Embryonic facial prominence (tissue), 1 donor: ENCODE measurements at regions not wholly inside any gene's neighbourhood (a gene's known extent, or its start where the extent isn't known, plus 50 kb on each side); places are given as distances from the start of the nearest gene placed in this dataset.
A peak's percentile ranks its signal among the peaks of the same experiment; 100 is the strongest.

Experiments used
- DNase-seq: peaks from one replicate; pipeline ENCODE4 v3.0.0-alpha.2; 2016; ENCODE audit errors: extremely low spot score

DNA sequence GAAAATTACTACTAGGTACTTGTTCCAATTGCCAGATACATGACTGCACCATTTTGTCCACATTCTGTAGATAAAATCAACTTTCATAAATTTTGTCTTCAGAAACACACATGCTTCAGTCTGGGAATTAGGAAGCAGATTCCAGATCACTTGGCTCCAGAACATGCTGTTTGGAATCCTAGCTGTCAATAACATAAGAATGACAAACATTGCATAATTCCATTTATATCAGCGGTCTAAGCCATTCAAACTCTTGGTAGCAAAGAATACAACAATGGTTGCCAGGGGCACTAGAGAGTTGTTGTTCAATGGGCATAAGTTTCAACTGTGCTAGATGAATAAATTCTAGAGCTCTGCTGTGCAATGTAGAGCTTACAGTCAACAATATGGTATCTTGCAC lies 1112.1 kb upstream of the AGA start:
- DNase-seq = no peak

DNA sequence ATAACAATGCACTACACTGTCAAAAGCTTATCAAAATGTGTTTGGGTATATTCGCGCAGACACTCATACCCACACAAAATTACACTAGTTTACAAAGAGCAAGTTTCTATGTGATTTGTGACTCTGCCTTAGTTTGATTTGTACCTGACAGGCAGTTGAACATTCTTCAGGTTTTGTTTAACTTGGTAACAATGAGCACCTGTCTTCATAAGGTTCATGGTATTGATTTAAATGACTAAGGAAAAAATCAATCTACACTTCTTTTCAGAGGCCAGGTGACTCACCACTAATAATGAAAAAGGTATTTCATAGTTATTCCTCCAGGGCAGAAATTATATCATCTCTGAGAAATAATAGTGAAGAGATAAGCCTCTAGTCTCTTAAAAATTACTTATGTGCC lies 1114.6 kb upstream of the AGA start:
- DNase-seq = no peak

DNA sequence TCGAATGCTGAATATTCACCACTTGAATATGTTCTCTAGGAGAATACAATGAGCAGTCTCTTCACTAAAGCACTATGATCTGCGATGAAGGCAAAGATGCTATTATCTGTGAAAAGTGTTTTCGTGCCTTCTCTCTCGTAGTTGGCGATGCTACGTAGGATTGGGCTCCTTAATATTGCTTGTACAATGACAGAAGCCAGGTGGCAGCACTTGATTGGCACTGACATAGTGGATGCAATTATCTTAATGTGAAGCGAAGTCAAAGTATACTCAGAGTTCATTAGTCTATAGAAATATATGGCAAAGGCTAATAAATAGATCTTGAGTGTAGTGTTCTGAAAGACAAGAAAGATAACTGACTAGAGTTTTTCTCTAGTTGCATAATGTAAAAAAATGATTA lies 1135.7 kb upstream of the AGA start:
- no peak for DNase-seq

DNA sequence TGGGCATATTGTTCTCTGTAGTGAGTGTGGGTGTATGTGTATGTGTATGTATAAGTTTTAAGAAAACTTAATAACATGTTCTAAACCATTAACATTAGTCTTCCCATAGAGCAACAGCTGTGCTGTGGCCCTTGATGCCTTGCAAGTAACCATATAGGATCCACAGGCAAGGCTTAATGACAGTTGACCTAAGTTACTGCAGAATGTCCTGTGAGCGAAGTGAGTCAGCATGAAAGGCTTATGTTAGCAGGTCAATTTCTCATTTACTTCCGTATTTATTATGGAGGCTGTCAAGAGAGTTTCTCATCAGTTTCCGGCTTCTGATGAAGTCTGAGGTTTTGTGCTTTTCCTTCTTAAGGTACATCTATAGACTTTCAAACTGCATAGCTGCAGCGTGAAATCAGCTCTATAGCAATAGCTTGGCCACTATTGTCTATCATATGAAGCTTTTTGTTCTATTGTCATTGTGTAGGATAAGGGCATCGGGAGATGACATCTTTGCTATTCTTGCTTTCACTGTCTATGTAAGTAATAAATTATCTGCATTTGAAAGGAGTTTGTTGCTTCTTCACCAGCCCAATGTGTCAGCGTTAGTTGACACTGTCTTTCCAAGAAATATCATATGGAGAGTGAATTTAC lies 1153.4 kb upstream of the AGA start:
- no peak for DNase-seq

DNA sequence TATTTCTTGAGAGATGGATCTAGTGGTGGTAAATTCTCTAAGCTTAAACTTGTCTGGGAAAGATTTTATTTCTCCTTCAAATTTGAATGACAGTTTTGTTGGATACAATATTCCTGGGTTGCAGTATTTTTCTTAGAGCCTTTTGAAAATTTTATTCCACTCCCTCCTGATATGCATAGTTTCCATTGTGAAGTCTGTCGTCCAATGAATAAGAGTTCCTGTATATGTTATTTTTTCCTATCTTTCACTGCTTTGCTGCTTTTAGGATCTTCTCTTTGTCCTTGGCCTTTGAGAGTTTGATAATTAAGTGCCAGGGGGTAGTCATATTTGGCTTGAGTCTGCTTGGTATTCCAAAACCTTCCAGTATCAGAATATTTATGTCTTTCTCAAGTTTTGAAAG lies 1156.4 kb upstream of the AGA start:
- DNase-seq = no peak

DNA sequence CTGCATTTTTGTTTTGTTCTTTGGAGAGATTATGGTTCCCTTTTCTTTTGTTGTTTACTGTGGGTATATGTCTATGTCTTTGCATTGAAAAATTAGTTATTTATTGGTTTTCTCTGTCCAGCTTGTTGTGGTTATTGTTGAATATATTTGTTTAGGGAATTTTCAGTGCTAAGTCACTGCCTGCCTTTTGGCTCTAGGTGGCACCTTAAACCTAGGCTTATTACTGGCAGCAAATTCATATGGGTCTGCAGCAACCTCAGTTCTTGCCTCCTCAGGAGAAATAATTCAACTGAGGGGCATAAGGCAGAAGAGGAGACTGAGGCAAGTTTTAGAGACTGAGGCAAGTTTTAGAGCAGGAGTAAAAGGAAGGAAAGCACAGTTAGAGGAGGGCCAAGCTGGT lies 1157.3 kb upstream of the AGA start:
- DNase-seq = no peak

DNA sequence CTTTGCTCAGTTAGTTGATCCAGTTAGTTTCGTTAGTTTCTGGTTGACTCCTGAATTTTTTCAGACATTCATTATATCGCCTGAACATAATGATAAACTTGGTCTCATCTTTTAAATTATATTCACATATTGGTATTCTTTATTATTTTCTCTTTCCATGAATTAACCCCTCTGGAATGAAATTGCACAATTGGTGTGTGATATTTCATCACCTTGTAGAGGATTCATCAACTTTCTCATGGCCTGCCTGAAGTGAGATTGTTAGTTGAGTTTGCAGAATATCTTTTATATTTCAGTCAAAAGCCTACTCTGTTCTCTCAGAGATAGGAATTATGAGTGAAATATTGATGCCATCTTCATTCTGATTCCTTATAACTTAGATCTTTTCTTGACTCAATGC lies 1160.6 kb upstream of the AGA start:
- DNase-seq = no peak

DNA sequence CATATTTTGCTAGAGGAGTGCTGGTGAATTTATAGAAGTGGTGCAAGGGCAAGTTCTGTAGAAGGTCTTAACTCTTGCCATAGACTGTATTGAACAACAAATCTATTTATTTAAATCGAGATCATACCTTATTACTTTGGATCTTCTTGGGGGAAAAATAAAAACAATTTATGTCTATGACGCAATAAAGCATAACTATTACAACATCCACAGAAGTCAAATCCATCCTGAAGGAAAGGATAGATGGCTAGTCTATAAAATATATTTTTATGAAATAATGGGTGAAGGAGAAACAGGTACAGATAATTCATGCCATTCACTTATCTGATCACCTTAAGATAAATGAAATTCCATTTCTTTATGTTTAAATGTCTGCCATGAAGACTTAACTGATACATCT lies 1168.8 kb upstream of the AGA start:
- no peak for DNase-seq

DNA sequence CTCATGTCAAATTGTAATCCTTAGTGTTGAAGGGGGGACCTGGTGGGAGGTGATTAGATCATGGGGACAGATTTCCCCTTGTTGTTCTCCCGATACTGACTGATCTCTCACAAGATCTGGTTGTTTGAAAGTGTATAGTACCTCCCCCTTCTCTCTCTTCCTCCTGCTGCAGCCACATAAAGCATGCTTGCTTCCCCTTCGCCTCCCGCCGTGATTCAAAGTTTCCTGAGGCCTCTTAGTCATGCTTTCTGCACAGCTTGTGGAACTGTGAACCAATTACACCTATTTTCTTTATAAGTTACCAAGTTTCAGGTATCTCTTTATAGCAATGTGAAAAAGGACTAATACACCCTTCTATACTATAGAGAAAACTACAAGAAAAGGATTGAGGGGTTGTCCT lies 1170.5 kb upstream of the AGA start:
- no peak for DNase-seq

DNA sequence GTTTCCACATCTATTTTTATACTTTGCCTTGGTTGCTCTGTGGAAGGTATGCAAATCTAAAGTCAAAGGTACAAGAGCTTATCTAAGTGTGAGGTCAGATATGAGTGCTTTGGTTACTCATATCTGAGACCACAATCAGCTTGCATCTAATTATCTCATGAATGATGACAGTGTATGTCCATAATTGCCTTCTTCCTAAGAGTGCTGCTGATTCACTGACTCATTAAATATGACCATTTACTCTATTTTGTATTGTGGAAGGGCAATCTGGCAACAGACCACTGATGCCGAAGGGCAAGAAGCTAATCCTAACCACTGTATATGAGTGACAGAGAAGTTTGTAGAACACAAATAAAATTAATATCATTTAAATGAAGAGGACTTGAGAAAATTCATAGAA lies 1190.2 kb upstream of the AGA start:
- DNase-seq = no peak

DNA sequence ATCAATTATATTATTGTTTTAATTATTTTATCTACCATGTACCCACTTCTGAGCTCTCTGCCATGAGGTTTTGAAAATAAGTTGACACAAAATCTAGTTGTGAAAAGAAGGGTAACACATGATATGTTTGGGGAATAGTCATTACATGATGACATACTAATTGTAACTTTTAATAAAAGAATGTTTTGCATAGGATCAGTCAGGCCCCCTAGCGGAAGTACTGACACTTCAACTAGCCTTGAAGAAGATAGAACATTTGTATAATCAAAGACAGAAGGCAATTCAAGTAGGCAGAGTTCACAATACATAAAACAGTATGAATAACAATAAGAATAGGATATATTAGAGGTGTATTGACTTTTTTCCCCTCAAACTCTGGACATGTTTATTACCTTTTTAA lies 1191.0 kb upstream of the AGA start:
- no peak for DNase-seq

DNA sequence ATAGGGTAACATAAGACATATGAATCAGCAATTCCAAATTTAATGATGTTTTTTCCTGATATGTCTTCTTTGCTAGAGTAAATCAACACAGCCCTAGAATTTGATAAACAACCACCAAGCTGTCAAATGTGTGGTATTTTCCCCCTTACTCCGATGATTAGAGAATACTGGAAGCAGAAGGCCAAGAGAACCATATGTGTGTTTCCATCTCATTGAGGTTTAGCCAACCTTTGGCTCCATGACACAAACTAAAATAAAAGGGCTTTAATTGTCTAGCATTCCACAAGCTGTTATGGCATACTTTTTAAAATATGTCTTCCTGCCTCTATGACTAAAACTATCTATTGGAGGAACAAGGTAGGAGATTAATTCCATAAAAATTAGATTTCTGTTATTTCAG lies 1222.4 kb upstream of the AGA start:
- DNase-seq = no peak

DNA sequence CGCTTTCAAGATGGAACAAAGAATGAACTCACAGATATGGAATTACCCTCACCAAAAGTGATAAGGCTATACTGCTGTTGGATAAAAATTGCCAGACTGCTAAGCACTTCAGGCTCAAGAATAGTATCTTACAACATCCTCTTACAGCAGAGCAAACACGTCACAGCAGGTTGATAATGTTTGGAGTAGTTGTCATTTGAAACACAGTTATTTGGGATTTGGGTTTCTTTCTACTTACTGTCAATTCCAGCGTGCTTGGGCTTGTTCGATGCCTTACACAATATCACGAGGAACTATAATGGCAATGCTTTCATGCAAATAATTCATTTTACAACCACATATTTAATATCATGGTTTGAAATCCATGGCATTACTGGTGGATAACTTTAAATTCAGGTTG lies 1223.7 kb upstream of the AGA start:
- DNase-seq = no peak

DNA sequence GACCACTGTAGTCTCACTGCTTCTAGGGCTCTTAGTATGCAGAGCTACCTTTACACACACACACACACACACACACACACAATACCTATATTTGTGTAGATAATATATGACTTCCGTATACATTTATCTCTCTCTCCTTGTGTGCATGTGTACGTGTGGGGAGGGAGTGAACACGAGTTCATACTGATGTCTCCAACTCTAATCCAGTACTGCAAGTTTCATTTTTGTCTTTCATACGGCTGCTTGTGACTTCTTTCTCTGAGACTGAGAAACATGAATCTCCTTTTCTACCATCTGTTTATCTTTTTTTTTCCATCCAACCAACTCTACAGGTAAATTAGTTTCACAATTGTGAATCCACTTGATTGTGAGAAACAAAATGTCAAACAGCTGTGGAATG lies 1229.5 kb upstream of the AGA start:
- no peak for DNase-seq

DNA sequence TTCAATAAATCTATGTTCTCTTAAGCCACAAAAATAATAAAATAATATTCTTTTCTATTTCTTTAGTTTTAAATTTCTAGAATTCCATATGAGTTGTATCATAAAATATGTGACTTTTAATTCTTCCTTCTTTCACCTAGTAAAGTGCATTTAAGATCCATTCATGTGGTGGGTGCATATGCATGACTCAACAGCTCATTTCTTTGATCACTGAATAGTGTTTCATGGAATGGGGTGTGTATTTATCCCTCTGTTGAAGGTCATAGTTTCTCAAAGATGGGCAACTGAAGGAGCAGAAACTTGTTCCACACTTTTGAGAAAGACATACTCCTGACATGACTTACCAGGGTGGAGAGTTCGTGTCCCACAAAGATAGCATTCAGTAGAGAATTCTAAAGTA lies 1230.3 kb upstream of the AGA start:
- DNase-seq = no peak

DNA sequence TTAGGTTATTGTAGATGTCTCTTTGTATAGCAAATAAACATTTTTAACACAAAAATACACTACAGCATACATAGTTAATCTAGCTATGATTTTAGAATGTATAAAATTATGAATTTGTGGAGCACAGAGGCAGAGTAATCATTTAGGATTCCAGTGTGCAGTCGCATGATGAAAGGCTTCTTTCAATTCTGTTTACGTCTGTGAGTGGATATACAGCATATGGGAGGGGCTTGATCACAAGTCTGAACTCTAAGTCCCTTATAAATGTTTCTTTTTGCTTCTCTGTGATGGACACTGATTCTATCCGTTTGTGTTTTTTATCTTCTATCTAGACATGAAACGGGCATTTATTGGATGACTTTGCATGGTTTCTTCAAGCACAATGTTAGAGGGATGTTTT lies 1239.6 kb upstream of the AGA start:
- no peak for DNase-seq

DNA sequence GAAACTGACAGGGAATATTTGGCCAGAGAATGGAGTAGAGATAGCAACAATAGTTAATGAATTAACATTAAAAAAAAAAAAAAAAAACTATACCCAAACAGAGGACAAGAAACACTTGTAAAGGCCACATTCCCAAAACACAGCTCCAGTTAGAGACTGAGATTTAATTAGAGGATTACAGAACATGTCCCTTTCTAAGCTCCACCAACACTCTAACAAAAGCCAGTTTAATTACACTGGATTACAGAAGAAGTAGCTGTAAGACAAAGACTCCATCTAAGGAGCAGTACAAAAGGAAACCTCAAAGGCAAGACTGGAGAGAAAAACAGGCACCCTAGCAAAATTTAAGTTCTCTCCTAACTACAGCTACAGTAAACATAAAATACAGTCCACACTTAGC lies 1247.7 kb upstream of the AGA start:
- no peak for DNase-seq

DNA sequence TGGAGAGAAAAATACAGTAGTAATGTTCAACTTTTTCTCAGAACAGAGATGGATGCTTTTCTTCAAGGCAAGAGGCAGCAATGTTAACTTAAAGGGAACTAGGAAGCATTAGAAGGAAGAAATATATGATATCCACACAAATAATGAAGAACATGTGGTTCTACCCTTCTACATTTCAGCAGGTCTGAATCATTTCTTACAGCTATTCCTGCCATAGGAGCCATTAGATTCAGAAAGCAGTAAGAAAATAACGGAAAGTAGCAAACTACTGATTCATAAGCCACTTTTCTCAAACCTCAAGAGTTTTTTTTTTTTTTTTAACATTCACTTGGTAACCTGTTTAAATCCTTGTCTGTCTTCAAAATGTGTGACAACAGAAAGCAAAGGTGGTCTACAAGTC lies 1251.6 kb upstream of the AGA start:
- no peak for DNase-seq

DNA sequence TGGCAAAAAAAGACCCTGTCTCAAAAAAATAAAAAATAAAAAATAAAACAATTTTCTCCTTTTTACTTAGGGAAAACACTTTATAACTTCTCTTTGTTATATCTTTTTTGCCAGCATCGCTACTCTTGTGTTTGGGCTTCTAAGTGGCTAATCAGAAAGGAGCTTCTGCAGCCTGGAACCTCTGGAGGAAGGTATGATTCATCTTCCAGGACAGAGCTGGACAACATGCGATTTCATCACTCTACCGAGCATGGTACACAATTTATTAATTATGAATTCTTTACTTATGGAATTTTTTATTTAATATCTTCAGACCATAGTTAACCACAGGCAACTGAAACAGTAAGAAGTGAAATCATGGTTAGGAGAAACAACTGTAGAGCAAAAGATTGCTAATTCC lies 1254.3 kb upstream of the AGA start:
- DNase-seq = no peak

DNA sequence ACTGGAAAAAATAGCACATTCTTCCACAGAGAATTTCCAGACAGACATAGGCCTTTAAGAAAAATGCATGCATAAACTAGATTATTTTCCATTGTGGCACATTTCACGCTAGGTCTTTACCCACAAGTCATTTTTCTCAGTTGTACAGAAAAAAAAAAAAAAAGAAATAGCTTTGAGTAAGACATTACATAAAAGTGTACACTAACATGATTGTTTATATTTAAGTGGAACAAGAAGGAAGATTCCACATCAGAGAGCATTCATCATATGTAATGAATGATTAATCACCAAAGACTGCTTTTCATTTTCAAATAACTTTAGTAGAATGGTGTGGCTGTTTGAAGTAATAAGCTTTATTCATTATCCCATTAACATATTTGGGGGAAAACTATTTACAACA lies 1270.2 kb upstream of the AGA start:
- DNase-seq = no peak

DNA sequence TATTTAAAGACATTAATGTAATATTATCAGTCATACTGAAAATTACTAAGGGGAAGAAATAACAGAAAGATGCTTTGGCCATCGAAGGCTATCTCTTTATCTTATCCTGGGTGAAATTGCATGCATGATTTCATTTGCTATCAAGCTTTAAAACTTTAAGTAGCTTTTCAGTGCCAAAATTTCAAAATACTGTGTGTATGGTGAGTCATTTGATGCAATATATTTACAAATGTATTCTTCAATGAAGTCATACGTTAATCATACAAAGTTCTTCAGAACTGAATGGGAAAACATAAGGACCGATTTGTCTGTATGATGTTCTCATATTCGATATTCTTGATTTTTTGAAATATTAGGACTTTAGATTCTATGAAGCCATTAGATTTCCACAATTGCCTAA lies 1295.8 kb upstream of the AGA start:
- DNase-seq = no peak

DNA sequence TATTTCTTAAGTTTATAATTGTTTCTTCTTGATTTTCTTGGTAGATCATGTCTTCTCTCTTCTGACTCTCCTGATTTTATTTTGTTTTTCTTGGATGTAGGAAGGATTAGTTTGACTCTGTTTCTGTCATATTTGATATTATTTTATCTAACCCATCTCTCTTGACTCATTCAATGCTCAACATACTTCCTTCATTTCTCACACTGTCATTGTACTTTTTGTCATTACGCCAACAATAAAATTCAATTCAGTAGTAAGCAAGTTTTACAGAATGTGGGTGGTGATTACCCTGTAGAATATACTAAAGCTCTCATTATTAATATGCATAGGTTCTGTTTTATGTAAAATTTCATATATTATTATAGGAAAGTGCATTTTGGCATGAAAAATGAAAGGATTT lies 1303.0 kb upstream of the AGA start:
- no peak for DNase-seq

DNA sequence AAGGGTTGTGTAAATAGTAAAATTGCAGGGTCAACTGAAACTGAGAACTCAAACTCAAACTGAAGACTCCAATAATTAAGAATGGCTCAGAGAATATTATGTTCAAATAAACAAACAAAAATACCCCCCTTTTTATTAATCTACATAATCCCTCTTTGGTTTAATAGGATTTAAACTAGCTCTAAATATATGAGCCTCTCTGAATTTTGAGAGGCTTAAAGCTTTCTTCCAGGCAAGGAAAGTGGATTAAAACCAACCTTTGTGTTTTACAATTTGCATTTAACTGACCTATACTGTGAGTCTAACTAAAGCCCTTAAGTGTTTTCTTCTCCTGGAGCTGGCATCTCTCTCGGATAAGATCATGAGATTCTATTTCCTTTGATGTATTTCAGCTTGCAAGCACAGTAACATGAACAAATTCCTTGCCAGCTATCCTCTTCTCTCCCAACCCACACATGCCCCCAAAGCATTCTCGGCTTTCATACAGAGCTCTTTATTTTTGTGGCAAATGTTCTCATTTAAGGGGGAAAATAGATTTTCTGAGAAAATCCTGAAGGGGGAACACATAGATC lies 1310.8 kb upstream of the AGA start:
- peak; percentile 37 for DNase-seq

DNA sequence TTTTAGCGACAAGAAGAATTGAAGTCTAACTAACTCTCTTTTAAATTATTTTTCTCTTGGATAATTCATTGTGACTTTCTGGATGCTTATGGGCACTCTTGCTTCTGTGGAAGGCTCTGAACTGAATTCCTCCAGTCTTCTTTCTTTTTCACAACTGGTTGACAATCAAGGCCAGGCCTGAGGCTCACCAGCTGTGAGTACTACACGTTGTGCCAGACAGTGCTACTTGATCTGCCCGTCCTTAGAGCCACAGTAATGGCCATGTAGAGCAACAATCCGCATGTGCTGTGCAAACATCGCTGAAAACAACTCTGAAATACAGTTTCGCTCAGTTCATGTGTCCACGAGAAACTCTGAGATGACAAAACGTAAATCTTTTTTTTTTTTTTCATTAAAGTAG lies 1336.3 kb upstream of the AGA start:
- DNase-seq = no peak
